A549 (cell line): ENCODE measurements at regions not wholly inside any gene's neighbourhood (a gene's known extent, or its start where the extent isn't known, plus 50 kb on each side); places are given as distances from the start of the nearest gene placed in this dataset.

Experiments used
- CBX2 ChIP-seq: fragments of 200-600 bp; sonication (generic); IDR thresholded peaks from 2 replicates; pipeline ENCODE4 v1.6.1; 2016; ENCODE audit warnings: low read depth, mild to moderate bottlenecking, borderline replicate concordance
- CEBPB ChIP-seq, 2 experiments: fragments of >200 bp in 1 of 2; sonication (Bioruptor Twin) in 1 of 2; formaldehyde crosslinking in 1 of 2; IDR thresholded peaks; 2 replicates each; pipeline ENCODE4 v1.6.1; 2012 to 2016
- FOSL2 ChIP-seq, 2 experiments: fragments of 450-650 bp in 1 of 2; fragments of >200 bp in 1 of 2; sonication (Bioruptor Twin) in 1 of 2; formaldehyde crosslinking; IDR thresholded peaks; 2 replicates each; pipeline versions ENCODE4 v1.5.0 to v1.6.1; 2016 to 2020; ENCODE audit warnings: mild to moderate bottlenecking in 1 of 2, moderate library complexity in 1 of 2
- MYC ChIP-seq: IDR thresholded peaks from 2 replicates; pipeline ENCODE4 v1.6.1; 2012; ENCODE audit warnings: mild to moderate bottlenecking, inconsistent platforms, low read length, improper control_type of control experiment, borderline replicate concordance
- NFE2L2 ChIP-seq: fragments of 150-350 bp; conservative IDR thresholded peaks from 2 replicates; pipeline ENCODE4 v1.6.1; 2014; ENCODE audit warnings: low read length
- POLR2A ChIP-seq: IDR thresholded peaks from 2 replicates; pipeline ENCODE4 v1.6.1; 2012; ENCODE audit warnings: mild to moderate bottlenecking, low read length
- POLR2AphosphoS2 ChIP-seq: conservative IDR thresholded peaks from 2 replicates; pipeline ENCODE4 v1.6.1; 2012; ENCODE audit warnings: low read length, improper control_type of control experiment, inconsistent platforms
- SREBF2 ChIP-seq: fragments of 450-650 bp; IDR thresholded peaks from 2 replicates; pipeline ENCODE4 v1.6.1; 2014; ENCODE audit warnings: mild to moderate bottlenecking, moderate library complexity
- TF ChIP-seq, protein P1 (sequence below): fragments of >200 bp; sonication (Bioruptor Twin); formaldehyde crosslinking; IDR thresholded peaks from 3 replicates; pipeline ENCODE4 v1.5.1; 2016
- TF ChIP-seq, protein P2 (sequence below): fragments of 450-650 bp; IDR thresholded peaks from 2 replicates; pipeline ENCODE4 v1.6.1; 2014; ENCODE audit warnings: antibody characterized with exemption
- TF ChIP-seq, protein P3 (sequence below): fragments of 200-600 bp; sonication (generic); IDR thresholded peaks from 2 replicates; pipeline ENCODE4 v1.6.1; 2016; ENCODE audit warnings: antibody characterized with exemption, mild to moderate bottlenecking, moderate library complexity

DNA sequence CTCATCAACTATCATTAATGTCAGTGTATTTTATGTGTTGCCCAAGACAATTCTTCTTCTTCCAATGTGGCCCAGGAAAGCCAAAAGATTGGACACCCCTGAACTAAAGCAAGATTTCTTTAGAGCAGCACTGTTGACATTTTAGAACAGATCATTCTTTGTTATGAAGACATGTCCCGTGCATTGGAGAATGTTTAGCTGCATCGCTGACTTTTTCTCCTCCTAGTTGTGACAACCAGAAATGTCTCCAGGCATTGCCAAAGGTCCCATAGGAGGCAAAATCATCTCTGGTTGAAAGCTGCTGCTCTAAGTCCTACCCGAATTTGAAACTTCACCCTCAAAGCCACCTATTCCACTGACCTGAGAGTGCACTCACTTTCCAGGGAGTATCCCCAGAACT lies 62.7 kb upstream of the IRX6 start:
- TF ChIP-seq, protein P1, sequence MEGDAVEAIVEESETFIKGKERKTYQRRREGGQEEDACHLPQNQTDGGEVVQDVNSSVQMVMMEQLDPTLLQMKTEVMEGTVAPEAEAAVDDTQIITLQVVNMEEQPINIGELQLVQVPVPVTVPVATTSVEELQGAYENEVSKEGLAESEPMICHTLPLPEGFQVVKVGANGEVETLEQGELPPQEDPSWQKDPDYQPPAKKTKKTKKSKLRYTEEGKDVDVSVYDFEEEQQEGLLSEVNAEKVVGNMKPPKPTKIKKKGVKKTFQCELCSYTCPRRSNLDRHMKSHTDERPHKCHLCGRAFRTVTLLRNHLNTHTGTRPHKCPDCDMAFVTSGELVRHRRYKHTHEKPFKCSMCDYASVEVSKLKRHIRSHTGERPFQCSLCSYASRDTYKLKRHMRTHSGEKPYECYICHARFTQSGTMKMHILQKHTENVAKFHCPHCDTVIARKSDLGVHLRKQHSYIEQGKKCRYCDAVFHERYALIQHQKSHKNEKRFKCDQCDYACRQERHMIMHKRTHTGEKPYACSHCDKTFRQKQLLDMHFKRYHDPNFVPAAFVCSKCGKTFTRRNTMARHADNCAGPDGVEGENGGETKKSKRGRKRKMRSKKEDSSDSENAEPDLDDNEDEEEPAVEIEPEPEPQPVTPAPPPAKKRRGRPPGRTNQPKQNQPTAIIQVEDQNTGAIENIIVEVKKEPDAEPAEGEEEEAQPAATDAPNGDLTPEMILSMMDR: no peak
- TF ChIP-seq CBX2: no peak
- TF ChIP-seq POLR2A: no peak
- TF ChIP-seq CEBPB (IDR thresholded peaks at IDR 0.05): no peak
- no peak for TF ChIP-seq POLR2AphosphoS2
- TF ChIP-seq SREBF2: no peak
- TF ChIP-seq, protein P2, sequence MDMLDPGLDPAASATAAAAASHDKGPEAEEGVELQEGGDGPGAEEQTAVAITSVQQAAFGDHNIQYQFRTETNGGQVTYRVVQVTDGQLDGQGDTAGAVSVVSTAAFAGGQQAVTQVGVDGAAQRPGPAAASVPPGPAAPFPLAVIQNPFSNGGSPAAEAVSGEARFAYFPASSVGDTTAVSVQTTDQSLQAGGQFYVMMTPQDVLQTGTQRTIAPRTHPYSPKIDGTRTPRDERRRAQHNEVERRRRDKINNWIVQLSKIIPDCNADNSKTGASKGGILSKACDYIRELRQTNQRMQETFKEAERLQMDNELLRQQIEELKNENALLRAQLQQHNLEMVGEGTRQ: no peak
- no peak for TF ChIP-seq MYC
- TF ChIP-seq NFE2L2: no peak
- TF ChIP-seq FOSL2 (IDR thresholded peaks at IDR 0.05): no peak
- TF ChIP-seq FOSL2 (CRISPR knock-in tag; IDR thresholded peaks at IDR 0.05): no peak
- TF ChIP-seq, protein P3, sequence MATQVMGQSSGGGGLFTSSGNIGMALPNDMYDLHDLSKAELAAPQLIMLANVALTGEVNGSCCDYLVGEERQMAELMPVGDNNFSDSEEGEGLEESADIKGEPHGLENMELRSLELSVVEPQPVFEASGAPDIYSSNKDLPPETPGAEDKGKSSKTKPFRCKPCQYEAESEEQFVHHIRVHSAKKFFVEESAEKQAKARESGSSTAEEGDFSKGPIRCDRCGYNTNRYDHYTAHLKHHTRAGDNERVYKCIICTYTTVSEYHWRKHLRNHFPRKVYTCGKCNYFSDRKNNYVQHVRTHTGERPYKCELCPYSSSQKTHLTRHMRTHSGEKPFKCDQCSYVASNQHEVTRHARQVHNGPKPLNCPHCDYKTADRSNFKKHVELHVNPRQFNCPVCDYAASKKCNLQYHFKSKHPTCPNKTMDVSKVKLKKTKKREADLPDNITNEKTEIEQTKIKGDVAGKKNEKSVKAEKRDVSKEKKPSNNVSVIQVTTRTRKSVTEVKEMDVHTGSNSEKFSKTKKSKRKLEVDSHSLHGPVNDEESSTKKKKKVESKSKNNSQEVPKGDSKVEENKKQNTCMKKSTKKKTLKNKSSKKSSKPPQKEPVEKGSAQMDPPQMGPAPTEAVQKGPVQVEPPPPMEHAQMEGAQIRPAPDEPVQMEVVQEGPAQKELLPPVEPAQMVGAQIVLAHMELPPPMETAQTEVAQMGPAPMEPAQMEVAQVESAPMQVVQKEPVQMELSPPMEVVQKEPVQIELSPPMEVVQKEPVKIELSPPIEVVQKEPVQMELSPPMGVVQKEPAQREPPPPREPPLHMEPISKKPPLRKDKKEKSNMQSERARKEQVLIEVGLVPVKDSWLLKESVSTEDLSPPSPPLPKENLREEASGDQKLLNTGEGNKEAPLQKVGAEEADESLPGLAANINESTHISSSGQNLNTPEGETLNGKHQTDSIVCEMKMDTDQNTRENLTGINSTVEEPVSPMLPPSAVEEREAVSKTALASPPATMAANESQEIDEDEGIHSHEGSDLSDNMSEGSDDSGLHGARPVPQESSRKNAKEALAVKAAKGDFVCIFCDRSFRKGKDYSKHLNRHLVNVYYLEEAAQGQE: no peak
